ENCODE measurements at regions not wholly inside any gene's neighbourhood (a gene's known extent, or its start where the extent isn't known, plus 50 kb on each side); places are given as distances from the start of the nearest gene placed in this dataset.

GRCh38 chr4:136992032-136992431 is 540.3 kb downstream of the PCDH18 start:
- no peak for DNase-seq (ENCODE audit: low read depth)
- TF ChIP-seq CTCF (IDR thresholded peaks at IDR 0.05; ENCODE audit: insufficient read depth, low read length) = no peak
- H3K4me3 ChIP-seq (ENCODE audit: low read depth, low read length) = no peak overlapping the region

- no peak overlapping the region for H3K4me3 ChIP-seq (ENCODE audit: low read depth, low read length)
- no peak for DNase-seq (ENCODE audit: low read depth)
- no peak for TF ChIP-seq CTCF (IDR thresholded peaks at IDR 0.05; ENCODE audit: insufficient read depth, low read length)
These were observed 546.6 kb downstream of the PCDH18 start for GRCh38 chr4:136985683-136986082.

- no peak overlapping the region for H3K4me3 ChIP-seq (ENCODE audit: low read depth, low read length)
- DNase-seq (ENCODE audit: low read depth) = no peak
- TF ChIP-seq CTCF (IDR thresholded peaks at IDR 0.05; ENCODE audit: insufficient read depth, low read length) = no peak
These were observed 565.2 kb downstream of the PCDH18 start for GRCh38 chr4:136967069-136967468.

GRCh38 chr4:136965478-136965877 is 566.8 kb downstream of the PCDH18 start:
- no peak for DNase-seq (ENCODE audit: low read depth)
- no peak overlapping the region for H3K4me3 ChIP-seq (ENCODE audit: low read depth, low read length)
- TF ChIP-seq CTCF (IDR thresholded peaks at IDR 0.05; ENCODE audit: insufficient read depth, low read length) = no peak

- no peak for TF ChIP-seq CTCF (IDR thresholded peaks at IDR 0.05; ENCODE audit: insufficient read depth, low read length)
These were observed 569.4 kb downstream of the PCDH18 start for GRCh38 chr4:136962868-136963267.

GRCh38 chr4:136946307-136946907 is 585.9 kb downstream of the PCDH18 start:
- no peak for DNase-seq (ENCODE audit: low read depth)
- no peak for TF ChIP-seq CTCF (IDR thresholded peaks at IDR 0.05; ENCODE audit: insufficient read depth, low read length)
- H3K4me3 ChIP-seq (ENCODE audit: low read depth, low read length) = no peak overlapping the region

More at GRCh38 chr4:136962868-136963267, 569.4 kb downstream of the PCDH18 start:
- no peak overlapping the region for H3K4me3 ChIP-seq (ENCODE audit: low read depth, low read length)
- DNase-seq (ENCODE audit: low read depth) = no peak

- no peak for TF ChIP-seq CTCF (IDR thresholded peaks at IDR 0.05; ENCODE audit: insufficient read depth, low read length)
- H3K4me3 ChIP-seq (ENCODE audit: low read depth, low read length) = no peak overlapping the region
- no peak for DNase-seq (ENCODE audit: low read depth)
These were observed 592.5 kb downstream of the PCDH18 start for GRCh38 chr4:136939781-136940180.

Measured in fibroblast of the aortic adventitia (primary cell).